ENCODE measurements at regions not wholly inside any gene's neighbourhood (a gene's known extent, or its start where the extent isn't known, plus 50 kb on each side); places are given as distances from the start of the nearest gene placed in this dataset.
A peak's percentile ranks its signal among the peaks of the same experiment; 100 is the strongest.

DNA sequence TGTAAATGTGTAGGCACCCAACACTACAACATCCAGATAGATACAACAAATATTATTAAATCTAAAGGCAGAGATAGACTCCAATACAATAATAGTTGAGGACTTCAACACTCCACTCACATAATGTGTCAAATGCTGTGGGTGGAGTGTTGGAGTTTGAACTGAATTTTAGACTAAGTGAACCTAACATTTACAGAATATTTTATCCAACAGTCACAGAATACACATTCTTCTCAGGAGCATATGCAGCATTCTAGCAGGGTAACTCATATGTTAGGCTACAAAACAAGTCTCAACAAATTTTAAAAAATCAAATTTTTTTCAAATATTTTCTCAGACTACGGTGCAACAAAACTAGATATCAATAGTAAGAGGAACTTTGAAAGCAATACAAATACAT lies 648.7 kb upstream of the CDH18 start:
- no peak for DNase-seq (ENCODE audit: low read depth)

- DNase-seq (ENCODE audit: low read depth) = no peak
These were observed 631.6 kb upstream of the CDH18 start for GRCh38 chr5:20619591-20619990.

- no peak for DNase-seq (ENCODE audit: low read depth)
These were observed 630.3 kb upstream of the CDH18 start for GRCh38 chr5:20618340-20618739.

- no peak for DNase-seq (ENCODE audit: low read depth)
These were observed 629.8 kb upstream of the CDH18 start for GRCh38 chr5:20617841-20618240.

DNA sequence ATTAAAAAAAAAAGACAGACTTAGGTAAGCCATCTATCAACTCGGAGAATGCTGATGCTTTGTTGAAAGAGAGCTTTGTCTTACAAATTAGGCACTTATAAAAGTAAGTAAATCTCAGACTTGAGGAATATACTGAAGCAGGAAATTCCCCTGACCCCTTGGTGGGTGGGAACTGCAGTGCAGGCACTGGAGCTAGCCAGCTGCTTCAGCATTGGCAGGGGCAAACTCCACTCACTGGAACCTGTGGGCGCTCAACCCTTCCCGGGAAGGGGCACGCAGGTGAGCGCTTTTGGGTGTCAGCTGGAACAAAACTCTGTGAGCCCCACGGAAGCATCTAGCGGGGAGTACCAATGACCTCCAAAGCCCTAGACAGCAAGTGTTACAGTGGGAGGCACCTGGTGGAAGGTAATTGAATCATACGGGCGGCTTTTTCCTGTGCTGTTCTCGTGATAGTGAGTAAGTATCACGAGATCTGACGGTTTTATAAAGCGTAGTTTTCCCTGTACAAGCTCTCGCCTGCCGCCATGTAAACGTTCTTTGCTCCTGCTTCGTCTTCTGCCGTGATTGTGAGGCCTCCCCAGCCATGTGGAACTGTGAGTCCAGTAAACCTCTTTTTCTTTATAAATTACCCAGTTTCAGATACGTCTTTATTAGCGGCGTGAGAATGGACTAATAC lies 628.0 kb upstream of the CDH18 start:
- no peak for DNase-seq (ENCODE audit: low read depth)

DNA sequence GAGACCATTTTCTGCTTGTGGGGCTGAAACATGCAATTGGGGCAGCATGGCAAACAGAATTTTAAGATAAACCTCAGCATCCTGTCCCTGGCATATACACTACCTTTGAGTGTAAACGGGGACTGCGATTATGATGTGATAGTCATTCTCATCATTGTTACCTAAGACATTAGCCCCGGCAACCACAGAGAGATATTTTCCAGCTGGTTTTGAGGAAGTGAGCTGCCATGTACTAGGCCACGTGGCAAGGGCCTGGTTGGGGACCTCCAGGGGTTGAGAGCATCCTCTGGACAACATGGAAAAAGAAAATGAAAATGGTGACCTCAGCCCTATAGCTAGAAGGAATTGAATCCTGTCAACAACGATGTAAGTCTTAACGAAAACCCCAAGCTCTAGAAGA lies 623.6 kb upstream of the CDH18 start:
- DNase-seq (ENCODE audit: low read depth) = no peak

DNA sequence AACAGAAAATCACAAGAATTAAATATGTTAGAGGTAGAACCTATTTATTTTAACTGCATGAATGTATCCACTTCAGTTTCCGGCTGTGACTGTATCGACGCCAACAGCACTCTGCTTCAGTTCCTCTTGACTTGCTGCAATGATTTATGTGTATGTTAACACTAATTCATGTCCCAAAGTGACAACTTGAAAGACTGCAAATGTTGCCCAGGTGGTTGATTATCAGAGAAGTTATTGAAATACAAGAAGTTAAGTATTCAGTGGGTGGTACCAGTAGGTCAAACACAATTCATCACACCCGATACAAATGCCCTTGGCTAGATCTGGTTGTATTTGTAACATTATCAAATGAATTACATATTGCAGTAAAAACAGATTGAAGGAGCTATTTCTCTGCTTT lies 622.7 kb upstream of the CDH18 start:
- no peak for DNase-seq (ENCODE audit: low read depth)

- no peak for DNase-seq (ENCODE audit: low read depth)
These were observed 621.1 kb upstream of the CDH18 start for GRCh38 chr5:20609126-20609525.

DNA sequence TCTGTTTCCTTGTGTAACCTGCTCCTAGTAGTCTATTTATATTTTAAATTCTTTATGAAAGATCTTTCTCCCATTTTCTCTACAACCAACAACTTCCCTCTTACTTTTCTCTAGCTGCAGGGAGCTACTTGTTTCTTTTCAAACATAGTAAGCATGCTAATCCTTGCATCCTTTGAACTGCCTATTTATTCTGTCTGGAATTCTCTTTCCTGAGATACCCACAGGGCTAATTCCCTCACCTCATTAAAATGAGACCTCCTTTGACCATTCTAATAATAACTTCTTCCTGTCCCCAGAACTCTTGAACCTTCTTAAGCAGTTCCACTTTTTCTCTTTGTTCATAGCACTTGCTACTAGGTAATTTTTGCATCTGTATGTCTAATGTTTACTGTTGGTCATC lies 620.6 kb upstream of the CDH18 start:
- no peak for DNase-seq (ENCODE audit: low read depth)

DNA sequence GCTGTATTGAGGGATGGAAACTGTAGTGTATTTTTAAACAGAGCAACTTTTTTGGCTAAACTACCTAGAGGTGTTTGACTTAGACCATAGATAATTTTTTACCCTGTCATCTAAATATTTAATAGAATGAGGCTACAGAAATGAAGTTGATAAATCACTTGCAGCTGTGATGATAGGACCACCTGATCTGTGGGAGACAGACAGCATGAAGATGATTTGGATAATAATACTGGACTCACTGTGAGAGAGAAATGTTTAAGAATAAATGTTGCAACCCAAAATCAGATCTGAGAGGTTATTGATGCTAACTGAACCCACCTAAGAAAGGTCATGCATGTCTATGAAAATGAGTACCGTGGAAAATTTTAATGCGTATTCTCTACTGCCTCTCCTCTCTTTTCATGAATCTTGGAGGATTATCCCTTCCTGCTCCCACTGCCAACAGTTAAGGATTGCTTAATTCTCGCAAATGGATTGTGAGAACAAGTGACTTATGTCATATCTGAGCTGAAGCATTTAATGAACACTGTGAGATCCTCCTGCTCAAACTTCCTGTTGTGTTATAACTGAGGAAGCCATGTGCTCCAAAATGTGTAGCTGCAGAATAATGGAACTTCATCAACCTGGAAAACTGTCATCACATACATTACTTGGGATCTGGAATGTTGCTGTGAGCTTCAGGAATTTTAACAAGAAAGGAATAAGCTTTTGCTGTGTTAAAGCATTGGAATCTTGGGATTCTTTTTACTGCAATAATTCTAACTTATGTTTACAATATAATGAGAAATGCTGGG lies 617.9 kb upstream of the CDH18 start:
- no peak for DNase-seq (ENCODE audit: low read depth)

DNA sequence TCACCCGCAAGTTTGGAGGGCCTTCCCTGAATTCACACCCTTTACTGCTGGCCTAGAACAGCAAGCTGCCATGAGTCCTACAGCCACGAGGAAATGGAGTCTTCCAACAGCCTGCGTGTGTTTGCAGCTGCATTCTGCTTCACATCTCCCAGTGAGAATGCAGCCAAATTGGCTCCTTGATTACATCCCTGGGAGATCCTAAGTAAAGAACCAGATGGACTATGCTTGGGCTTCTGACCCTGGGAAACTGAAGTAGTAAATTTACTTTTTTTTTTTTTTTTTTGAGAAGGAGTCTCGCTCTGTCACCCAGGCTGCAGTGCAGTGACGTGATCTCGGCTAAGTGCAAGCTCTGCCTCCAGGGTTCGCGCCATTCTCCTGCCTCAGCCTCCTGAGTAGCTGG lies 617.0 kb upstream of the CDH18 start:
- no peak for DNase-seq (ENCODE audit: low read depth)

DNA sequence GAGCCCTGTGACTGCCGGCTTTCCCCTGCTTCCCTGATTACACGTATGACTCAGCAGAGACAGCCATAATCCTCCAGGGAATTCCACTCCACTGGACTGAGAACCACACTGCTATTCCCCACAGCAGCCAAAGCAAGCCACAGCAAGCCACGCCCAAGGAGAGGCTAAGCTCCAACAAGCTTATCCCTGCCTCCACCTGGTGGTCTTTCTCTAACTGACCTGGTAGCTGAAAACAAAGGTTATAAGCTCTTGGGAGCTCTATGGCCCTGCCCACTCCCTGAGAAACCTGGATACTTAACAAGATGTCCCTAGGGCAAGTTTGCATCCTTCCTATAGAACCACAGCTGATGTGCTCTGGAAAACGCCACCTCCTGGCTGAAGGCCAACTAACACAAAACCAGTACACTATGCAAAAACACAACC lies 613.7 kb upstream of the CDH18 start:
- DNase-seq (ENCODE audit: low read depth) = no peak

GRCh38 chr5:20590356-20590755 lies 602.4 kb upstream of the CDH18 start:
- DNase-seq (ENCODE audit: low read depth) = no peak

DNA sequence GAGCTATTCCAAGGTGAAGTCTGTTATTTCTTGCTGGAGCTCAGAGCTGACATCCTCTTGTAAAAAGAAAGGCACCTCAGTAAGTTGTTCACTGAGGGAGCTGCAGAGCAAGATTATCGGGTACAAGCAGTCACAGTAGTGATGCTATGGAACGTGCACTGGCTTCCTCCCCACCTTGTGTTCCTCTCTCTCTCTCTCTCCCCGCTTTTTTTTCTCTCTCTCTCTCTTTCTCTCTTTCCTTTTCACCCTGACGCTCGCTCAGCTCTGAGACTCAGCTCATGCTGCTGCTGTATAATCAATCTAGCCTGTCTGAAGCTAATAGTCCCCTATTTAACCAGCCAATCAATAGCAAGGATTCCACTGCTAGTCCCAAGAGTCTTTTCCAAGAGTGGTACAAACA lies 587.6 kb upstream of the CDH18 start:
- DNase-seq (ENCODE audit: low read depth) = no peak

DNA sequence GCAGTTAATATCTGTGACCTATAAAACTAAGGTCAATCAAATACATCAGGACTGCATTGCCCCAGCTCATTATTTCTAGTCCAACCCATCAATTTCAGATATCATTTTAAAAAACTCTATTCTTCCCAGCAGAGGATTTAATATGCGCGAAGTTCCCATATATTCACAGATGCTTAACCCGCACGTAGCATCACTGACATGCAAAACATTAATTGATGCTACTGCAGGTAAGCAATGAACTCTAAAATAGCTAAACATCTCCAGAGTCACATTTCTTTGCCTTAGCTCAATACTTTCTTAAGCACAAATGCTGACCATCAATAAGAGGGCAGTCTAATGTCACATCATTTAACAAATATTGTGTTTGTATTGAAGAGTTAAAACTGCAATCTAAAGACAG lies 586.6 kb upstream of the CDH18 start:
- DNase-seq (ENCODE audit: low read depth) = no peak

DNA sequence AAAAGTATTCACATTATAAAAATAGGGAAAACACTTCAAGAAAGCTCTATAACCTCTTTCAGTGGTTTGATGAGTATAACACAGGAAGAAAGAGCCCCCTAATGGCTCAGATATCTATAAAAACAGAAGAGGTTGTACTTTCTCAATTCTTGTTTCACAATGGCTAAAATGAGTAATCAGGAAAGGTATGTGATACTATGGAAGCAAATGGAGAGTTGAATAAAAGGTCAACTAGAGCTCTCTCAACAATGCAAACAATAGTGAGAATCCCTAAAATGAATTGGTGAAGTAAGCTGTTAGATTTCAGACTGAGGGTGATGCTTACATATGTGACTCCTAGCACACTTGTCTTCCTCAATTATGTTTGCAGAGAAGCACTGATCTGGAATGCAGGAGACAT lies 584.6 kb upstream of the CDH18 start:
- peak; percentile 0 for DNase-seq (ENCODE audit: low read depth)

DNA sequence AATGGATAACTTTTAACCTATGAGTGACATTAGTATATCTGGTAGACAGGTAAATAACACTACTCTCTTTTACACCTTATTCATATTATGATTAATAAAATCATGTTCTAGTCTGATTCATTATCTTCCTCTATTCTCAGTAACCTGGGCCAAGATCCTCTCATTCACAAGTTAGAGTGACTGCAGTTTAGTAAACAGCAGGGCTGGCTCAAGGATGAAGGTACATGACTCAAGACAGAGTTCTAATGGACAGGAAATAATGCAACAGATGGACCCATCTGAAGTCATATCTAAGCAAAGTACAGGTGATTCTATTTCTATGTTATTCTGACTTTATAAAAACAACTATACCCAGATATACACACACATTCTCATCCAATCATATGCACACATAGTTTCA lies 582.5 kb upstream of the CDH18 start:
- DNase-seq (ENCODE audit: low read depth) = no peak

DNA sequence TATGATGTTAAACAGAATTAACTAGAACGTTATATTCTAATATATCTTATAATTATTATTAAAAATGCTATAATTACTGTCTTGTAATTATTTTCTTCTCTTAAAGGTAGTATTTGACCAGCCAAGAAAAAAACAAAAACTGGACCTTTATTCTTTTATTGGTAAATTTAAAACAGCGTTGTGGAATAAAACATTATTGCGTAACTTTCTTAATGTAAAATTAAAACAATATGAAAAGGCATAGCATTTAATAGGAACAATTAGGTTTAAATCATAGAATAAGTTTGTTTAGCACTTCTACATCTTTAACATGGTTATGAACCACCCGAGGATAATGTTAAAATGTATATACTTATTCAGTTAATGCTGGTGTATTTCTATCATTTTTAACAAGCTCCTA lies 574.5 kb upstream of the CDH18 start:
- DNase-seq (ENCODE audit: low read depth) = no peak

DNA sequence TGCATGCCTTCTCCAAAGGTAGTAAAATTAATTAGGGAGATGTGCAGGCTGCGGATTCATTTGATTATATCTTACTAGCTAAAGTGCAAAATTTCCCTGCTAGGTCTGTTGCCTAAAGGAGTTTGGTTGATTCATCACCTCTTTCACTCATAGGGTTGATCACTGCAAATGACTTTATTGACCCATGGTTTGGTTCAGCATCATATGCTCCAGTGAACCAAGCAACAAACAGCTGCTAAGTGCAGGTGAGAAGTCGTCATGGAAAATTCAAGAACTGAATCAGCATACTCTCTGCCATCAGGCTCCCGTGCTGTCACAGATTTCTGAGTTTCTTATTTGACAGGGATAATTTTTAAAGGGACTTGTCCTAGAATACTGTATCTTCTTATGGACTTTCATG lies 571.8 kb upstream of the CDH18 start:
- DNase-seq (ENCODE audit: low read depth) = no peak

DNA sequence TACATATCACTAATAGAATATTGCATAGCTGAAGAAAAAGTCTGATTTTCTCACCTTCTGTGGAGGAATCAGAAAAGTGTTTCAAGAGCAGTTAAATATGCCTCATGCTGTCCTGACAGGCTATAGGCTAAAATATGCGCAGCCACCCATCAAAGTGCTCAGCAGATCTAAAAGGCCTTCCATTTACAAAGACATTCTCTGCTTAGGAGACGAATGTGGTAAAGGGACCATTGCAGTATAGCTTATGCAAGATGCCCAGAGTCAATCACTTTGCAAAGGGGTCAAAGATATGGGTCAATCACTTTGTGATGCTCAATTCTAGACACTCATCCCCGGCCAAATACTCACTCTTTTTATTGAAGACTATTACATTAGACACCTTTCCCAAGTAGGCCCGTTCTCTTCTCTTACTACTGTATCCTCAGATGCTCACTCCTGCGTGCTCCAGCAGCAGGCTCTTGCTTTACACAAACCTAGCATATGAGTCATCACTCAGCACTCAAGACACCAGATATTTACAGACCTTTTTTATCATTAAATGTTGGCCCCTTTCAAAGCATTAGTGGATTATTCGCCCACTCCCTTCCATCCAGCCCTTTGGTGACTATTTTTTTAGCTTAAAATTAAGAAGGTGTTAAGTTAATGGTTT lies 568.2 kb upstream of the CDH18 start:
- no peak for DNase-seq (ENCODE audit: low read depth)

- no peak for DNase-seq (ENCODE audit: low read depth)
These were observed 567.0 kb upstream of the CDH18 start for GRCh38 chr5:20555034-20555433.

- DNase-seq (ENCODE audit: low read depth) = no peak
These were observed 566.0 kb upstream of the CDH18 start for GRCh38 chr5:20554001-20554400.

GRCh38 chr5:20537911-20538703 lies 550.1 kb upstream of the CDH18 start:
- no peak for DNase-seq (ENCODE audit: low read depth)

All from EH (cell line).